IPS-15b (cell line): ENCODE measurements at regions not wholly inside any gene's neighbourhood (a gene's known extent, or its start where the extent isn't known, plus 50 kb on each side); places are given as distances from the start of the nearest gene placed in this dataset.

Source experiments
- H3K27me3 ChIP-seq: one replicate; pipeline ENCODE4 v1.6.1; 2013; ENCODE audit warnings: low read length; ENCODE audit not compliant: control insufficient read depth, insufficient read depth
- H3K36me3 ChIP-seq: one replicate; pipeline ENCODE4 v1.6.1; 2013; ENCODE audit warnings: low read length; ENCODE audit not compliant: control insufficient read depth, insufficient read depth
- H3K4me1 ChIP-seq: one replicate; pipeline ENCODE4 v1.6.1; 2013; ENCODE audit warnings: mild to moderate bottlenecking, low read length; ENCODE audit not compliant: control insufficient read depth, insufficient read depth
- H3K4me3 ChIP-seq: one replicate; pipeline ENCODE4 v1.5.1; 2013; ENCODE audit warnings: low read depth, low read length
- H3K9ac ChIP-seq: one replicate; pipeline ENCODE4 v1.6.1; 2013; ENCODE audit warnings: low read depth, mild to moderate bottlenecking, low read length
- H3K9me3 ChIP-seq: one replicate; pipeline ENCODE4 v1.6.1; 2013; ENCODE audit warnings: mild to moderate bottlenecking, low read length; ENCODE audit not compliant: control insufficient read depth, insufficient read depth

DNA sequence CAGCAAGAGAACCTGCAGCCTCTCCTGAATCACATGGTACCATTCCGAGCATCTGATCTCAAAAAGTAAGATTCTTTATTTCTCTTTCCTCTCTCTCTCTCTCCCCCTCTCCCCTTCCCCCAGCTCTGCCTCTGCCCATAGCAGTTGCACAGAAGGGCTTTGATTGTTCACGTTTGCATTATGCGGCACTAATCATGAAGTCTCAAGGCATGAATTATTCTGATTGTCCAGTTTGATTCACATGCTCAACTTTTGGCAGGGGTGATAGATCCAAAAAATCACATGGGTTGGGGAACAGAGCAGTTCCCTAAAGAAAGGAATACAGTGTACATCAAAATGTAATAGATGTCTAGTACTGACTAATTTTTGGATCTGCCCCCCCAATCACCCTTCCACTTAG, 380.0 kb upstream of the SOX9 start:
- Histone ChIP-seq H3K9me3 (no peaks in the 10 kb centered on the region), H3K4me1 (no peaks in the 10 kb centered on the region), H3K9ac (no peak overlapping the region), H3K4me3 (no peak overlapping the region), H3K27me3 (no peaks in the 10 kb centered on the region), H3K36me3 (no peaks in the 10 kb centered on the region)

DNA sequence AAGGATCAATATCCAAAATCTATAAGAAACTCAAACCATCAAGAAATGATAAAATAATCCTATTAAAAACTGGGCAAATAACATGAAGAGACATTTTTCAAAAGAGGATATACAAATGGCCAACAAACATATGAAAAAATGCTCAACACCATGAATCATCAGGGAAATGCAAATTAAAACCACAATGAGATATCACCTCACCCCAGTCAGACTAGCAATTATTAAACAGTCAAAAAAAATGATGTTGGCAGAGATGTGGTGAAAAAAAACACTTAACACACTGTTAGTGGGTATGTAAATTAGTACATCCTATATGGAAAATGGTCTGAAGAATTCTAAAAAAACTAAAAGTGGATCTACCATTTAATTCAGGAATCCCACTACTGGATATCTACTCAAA, 379.0 kb upstream of the SOX9 start:
- Histone ChIP-seq H3K36me3 (no peaks in the 10 kb centered on the region), H3K27me3 (no peaks in the 10 kb centered on the region), H3K9me3 (no peaks in the 10 kb centered on the region), H3K4me1 (no peaks in the 10 kb centered on the region), H3K4me3 (no peak overlapping the region), H3K9ac (no peak overlapping the region)

DNA sequence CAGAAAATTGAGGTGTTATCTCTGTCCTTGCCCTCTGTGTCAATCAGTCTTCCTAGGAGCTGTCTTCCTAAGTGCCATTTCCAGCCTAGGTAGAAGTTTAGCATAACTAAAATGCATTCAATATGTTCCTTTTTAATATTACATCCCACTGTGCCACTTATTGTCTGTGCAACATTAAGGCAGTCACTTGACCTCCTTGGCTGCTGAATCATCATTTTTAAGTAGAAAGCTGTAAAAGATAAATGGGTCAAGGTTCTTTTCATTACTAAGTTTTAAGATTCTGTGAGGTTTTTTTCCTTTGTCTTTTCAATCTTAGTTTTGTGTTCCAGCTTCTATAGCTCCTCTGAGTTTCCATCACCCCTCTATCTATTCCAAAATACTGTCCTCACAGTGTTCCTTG, 371.9 kb upstream of the SOX9 start:
- no peaks in the 10 kb centered on the region for H3K36me3 ChIP-seq
- H3K4me1 ChIP-seq, result no peaks in the 10 kb centered on the region
- no peaks in the 10 kb centered on the region for H3K27me3 ChIP-seq
- no peak overlapping the region for H3K4me3 ChIP-seq
- no peak overlapping the region for H3K9ac ChIP-seq
- H3K9me3 ChIP-seq, result no peaks in the 10 kb centered on the region

DNA sequence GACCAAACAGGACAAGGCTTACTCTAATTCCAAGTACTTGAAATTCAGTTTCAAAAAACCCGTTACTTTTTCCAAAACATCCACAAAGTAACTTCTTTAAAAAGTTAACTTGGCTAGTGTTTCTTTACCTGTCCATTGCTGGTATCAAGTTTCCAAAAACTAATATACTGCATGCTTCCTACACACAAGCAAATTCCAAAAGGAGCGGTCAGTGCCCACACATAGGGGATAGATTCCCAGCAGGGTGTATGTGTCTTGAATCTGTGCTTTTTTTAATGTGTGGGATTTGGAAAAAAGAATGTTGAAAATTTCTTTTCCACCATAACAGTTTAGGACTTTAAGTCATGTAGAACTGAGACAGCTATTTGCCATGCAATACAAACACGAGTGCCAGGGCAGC, 367.8 kb upstream of the SOX9 start:
- no peak overlapping the region for H3K9ac ChIP-seq
- H3K9me3 ChIP-seq, result no peaks in the 10 kb centered on the region
- H3K36me3 ChIP-seq, result no peaks in the 10 kb centered on the region
- no peaks in the 10 kb centered on the region for H3K27me3 ChIP-seq
- no peak overlapping the region for H3K4me3 ChIP-seq
- no peaks in the 10 kb centered on the region for H3K4me1 ChIP-seq

DNA sequence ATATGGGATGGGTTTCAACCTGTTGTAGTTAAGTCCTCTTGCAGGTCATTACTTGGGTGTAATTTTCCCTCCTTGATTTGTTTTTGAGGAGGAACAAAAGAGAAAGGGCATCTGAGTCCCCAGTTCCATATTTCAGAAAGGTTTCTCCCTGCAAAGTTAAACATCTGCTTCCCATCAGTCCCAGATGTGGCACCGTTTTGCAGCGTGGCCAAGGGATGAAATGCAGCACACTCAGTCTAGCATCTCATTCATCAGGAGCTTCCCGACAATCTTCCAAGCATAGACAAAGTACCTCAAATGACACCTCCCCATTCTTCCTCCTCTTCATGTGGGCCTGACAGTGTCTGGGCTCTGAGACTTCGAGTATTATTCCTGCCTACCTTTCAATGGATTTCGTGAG, 363.7 kb upstream of the SOX9 start:
- Histone ChIP-seq H3K9ac (no peak overlapping the region), H3K27me3 (no peaks in the 10 kb centered on the region), H3K4me3 (no peak overlapping the region), H3K36me3 (no peaks in the 10 kb centered on the region), H3K9me3 (no peaks in the 10 kb centered on the region), H3K4me1 (no peaks in the 10 kb centered on the region)

DNA sequence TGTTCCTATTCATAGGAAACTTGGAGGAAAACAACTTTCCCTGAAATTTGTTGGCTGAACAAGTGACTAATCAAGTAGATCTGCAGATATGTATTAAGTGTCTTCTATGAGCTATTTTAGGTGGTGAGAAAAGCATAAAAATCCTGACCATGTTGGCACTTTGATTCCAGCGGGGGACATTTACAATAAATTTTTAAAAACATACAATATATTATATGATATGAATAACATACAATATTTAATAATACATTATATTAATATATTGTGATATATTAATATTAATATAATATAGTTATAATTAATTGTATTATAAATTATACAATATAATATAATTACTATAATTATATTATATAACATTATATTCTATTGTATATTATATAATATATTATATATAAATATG, 362.9 kb upstream of the SOX9 start:
- Histone ChIP-seq H3K4me3 (no peak overlapping the region), H3K9me3 (no peaks in the 10 kb centered on the region), H3K36me3 (no peaks in the 10 kb centered on the region), H3K27me3 (no peaks in the 10 kb centered on the region), H3K4me1 (no peaks in the 10 kb centered on the region), H3K9ac (no peak overlapping the region)

DNA sequence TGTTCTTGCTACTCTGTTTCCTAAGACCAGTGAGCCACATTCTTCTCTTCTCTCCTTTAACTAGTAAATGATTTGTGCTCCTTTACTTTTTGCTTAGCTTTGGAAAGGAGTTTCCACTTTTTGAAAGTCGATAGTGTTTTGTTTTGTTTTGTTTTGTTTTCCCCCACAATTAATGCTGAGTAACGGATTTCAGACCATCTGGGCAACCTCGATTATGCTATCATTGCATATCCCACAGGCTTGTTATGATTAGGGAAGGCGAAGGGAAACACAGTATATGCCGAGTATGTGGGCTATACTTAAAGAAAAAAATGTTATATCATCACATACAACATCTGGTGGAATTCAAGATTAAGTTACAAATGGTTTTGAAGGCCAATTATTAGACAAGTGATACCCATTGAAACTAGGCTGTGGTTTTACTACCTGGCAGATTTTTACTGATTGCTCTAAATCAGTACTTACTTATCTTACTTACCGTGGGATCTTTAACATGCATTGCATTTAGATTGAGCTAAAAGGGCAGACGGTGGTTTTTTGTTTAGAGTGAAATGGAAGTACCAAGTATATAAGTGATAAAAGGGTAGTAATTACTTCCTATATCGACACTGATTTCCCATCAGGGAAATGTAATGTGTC, 361.3 kb upstream of the SOX9 start:
- no peak overlapping the region for H3K4me3 ChIP-seq
- no peaks in the 10 kb centered on the region for H3K4me1 ChIP-seq
- no peaks in the 10 kb centered on the region for H3K27me3 ChIP-seq
- no peak overlapping the region for H3K9ac ChIP-seq
- H3K9me3 ChIP-seq, result no peaks in the 10 kb centered on the region
- H3K36me3 ChIP-seq, result no peaks in the 10 kb centered on the region

DNA sequence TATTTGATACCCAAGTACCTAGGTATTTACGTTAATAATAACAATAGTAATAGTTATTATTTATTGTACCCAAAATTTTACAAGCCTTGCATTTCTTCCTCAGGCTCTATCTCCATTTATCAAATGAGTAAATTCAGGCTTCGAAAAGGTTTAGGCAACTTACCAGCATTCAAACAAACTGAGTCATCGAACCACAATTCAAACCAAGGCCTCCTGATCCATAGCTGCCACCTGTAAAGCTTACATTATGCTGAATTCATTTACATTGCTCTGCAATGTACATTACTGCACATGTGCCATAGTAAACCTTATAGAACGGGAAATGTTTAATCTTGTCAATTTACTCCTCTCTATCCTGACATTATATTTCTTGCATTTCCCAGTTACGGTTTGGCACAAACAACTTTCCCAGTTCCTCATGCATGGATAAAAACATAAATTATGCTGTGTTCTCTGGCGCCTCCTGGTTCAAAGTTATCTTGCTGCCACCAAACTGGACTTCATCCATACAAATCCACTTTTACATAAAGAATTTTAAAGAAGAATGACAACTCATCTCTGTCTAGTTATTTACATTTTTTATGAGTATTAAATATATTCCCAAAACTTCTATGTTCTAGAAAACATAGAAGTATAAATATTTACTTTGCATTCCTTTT, 360.6 kb upstream of the SOX9 start:
- no peaks in the 10 kb centered on the region for H3K9me3 ChIP-seq
- no peaks in the 10 kb centered on the region for H3K27me3 ChIP-seq
- no peaks in the 10 kb centered on the region for H3K4me1 ChIP-seq
- H3K4me3 ChIP-seq, result no peak overlapping the region
- H3K9ac ChIP-seq, result no peak overlapping the region
- H3K36me3 ChIP-seq, result no peaks in the 10 kb centered on the region

DNA sequence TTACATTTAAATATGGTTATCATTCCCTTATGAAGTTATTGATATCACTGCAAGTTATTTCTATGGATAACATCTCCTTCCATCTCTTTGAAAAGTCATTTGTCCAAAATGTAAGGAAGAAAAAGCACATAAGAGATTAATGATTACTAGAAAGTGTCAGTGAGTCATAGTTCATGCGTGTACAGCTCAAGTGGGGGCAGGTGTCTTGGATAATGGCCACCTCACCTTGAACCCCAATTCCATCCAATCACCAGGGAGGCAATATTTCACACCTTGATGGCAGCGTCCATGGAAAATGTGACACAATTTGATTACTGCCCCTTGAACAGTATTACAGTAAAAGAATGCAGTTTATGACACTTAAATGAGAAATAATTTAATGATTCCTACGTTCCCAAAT, 358.3 kb upstream of the SOX9 start:
- no peak overlapping the region for H3K4me3 ChIP-seq
- no peaks in the 10 kb centered on the region for H3K9me3 ChIP-seq
- H3K4me1 ChIP-seq, result no peaks in the 10 kb centered on the region
- no peak overlapping the region for H3K9ac ChIP-seq
- H3K27me3 ChIP-seq, result no peaks in the 10 kb centered on the region
- H3K36me3 ChIP-seq, result no peaks in the 10 kb centered on the region

DNA sequence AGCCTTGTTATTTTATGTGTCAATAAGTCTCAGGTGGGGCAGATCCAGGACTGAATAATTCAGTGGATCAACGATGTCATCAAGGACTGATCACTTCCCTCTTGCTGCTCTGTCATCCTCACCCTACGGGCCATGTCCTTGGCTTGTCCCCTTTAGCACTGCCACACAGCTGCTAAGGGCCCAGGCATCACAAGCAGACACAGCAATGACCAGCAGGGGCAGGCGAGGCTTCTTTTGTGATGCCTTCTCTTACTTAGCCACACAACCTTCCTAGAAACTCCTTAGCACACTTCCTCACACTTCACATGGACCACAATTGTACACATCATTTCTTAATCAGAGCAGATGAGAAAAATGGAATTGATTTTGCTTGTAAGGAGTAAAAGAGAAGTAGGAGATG, 356.3 kb upstream of the SOX9 start:
- H3K36me3 ChIP-seq, result no peaks in the 10 kb centered on the region

DNA sequence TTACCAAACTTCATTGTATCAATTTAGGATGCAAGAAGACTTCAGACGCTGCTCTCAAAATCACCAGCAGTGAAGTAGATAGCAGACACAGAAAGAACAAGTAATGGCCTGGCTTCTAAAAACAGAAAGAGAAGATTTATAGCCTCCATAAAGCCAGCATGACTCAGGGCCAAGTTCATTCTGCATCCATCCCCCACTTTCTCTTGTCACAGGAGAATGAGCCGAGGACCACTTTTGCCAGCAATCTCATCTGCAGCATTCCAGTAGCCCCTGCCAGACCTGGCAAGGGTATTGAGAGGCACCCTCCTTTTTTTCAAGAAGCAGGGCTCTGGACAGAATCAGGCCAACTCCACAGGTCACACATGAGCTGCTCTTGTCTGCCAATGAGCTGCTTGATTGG, 355.4 kb upstream of the SOX9 start:
- H3K27me3 ChIP-seq, result no peaks in the 10 kb centered on the region
- H3K36me3 ChIP-seq, result no peaks in the 10 kb centered on the region
- H3K9me3 ChIP-seq, result no peaks in the 10 kb centered on the region

More for the DNA sequence above, 356.3 kb upstream of the SOX9 start:
- Histone ChIP-seq H3K4me3 (no peak overlapping the region), H3K9ac (no peak overlapping the region), H3K27me3 (no peaks in the 10 kb centered on the region), H3K4me1 (no peaks in the 10 kb centered on the region), H3K9me3 (no peaks in the 10 kb centered on the region)

DNA sequence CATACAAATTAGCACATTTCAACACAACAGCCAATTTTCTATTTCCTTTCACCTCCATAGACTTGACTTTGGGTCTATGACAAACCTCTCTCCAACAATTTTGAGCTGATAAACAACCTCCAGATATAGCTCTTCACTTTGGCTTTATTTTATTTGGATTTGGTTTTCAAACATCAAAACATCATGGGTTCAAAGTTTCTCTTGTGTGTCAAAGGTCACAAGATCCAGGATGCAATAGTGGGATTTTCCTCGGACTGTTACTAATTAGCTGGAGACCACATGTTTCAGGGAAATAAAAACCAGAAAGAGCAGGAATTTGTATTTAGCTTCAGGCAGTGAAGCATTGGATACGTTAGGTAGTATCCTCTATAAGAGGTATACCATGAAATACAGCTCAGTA, 351.0 kb upstream of the SOX9 start:
- Histone ChIP-seq H3K4me3 (no peak overlapping the region), H3K9me3 (no peaks in the 10 kb centered on the region), H3K36me3 (no peaks in the 10 kb centered on the region), H3K9ac (no peak overlapping the region), H3K4me1 (no peaks in the 10 kb centered on the region), H3K27me3 (no peaks in the 10 kb centered on the region)

More for the DNA sequence above, 355.4 kb upstream of the SOX9 start:
- Histone ChIP-seq H3K9ac (no peak overlapping the region), H3K4me1 (no peaks in the 10 kb centered on the region), H3K4me3 (no peak overlapping the region)
